Duodenal mucosa (tissue), 2 donors: ENCODE measurements at regions not wholly inside any gene's neighbourhood (a gene's known extent, or its start where the extent isn't known, plus 50 kb on each side); places are given as distances from the start of the nearest gene placed in this dataset.

ENCODE experiments used
- H3K27ac ChIP-seq: one replicate; pipeline ENCODE4 v1.7.0; 2013; ENCODE audit warnings: low read depth, low read length
- H3K27me3 ChIP-seq, 2 donors: one replicate each; pipeline ENCODE4 v1.7.0; 2013; ENCODE audit warnings: low read length in 2 of 2, control low read depth in 1 of 2; ENCODE audit not compliant: insufficient read depth in 2 of 2, control insufficient read depth in 1 of 2
- H3K36me3 ChIP-seq, 2 donors: one replicate each; pipeline ENCODE4 v1.7.0; 2013; ENCODE audit warnings: low read length in 2 of 2, control low read depth in 1 of 2; ENCODE audit not compliant: insufficient read depth in 2 of 2, control insufficient read depth in 1 of 2
- H3K4me1 ChIP-seq, 2 donors: one replicate each; pipeline ENCODE4 v1.7.0; 2013; ENCODE audit warnings: low read length in 2 of 2, control low read depth in 1 of 2; ENCODE audit not compliant: insufficient read depth in 2 of 2, control insufficient read depth in 1 of 2
- H3K4me3 ChIP-seq, 2 donors: one replicate each; pipeline ENCODE4 v1.7.0; 2013; ENCODE audit warnings: low read length in 2 of 2, low read depth in 1 of 2
- H3K9ac ChIP-seq, 2 donors: one replicate each; pipeline ENCODE4 v1.7.0; 2013; ENCODE audit warnings: low read length in 2 of 2, low read depth in 1 of 2
- H3K9me3 ChIP-seq, 2 donors: one replicate each; pipeline ENCODE4 v1.7.0; 2013; ENCODE audit warnings: low read length in 2 of 2, control low read depth in 1 of 2; ENCODE audit not compliant: control insufficient read depth in 1 of 2

DNA sequence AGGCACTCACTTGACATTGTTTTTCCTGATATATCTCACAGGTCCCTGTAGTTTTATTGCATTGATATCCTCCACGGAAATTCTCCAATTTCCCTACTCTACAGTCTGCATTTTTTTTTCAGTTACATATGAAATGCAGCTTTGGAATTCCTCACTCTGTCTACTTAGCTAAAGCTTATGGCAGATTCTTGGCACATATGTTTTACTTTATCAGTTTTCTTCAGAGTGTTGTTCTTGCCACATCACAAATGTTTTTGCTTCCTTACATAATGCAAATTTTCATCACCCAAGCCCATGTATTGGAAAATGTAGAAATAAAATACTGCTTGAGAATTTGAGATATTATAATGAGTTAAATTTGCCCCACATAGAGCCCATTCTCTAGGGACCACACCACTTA is 1895.1 kb downstream of the MRPL39 start:
- H3K27me3 ChIP-seq, result no peaks in the 10 kb centered on the region
- no peaks in the 10 kb centered on the region for H3K4me1 ChIP-seq
- no peak overlapping the region for H3K4me3 ChIP-seq
- no peaks in the 10 kb centered on the region for H3K36me3 ChIP-seq
- no peak overlapping the region for H3K27ac ChIP-seq
- peaks cover 4 to 6% of the 10 kb centered on the region in 2 donors for H3K9me3 ChIP-seq
- no peak overlapping the region for H3K9ac ChIP-seq

DNA sequence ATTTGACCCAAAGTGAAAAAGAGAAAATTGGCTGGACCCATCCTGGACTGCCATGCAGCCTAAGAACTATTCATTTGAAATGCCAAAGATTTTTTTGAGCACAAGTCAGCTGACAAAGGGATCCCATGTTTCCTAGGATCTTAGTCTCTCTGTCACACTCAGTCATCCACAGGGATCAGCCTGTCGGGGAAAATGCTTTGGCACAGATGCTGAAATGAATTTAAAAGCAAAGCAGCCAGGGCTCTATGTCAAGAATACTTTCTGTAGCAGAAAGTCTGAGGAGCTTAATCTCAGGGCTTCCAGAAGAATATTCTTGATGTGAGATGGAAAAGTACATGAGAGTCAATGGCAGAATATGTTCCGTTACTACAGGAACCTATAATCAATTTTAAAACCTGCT is 1900.8 kb downstream of the MRPL39 start:
- H3K27me3 ChIP-seq, result no peaks in the 10 kb centered on the region
- H3K4me1 ChIP-seq, result no peaks in the 10 kb centered on the region
- H3K9ac ChIP-seq, result no peak overlapping the region
- no peak overlapping the region for H3K4me3 ChIP-seq
- peaks cover 7 to 8% of the 10 kb centered on the region in 2 donors for H3K9me3 ChIP-seq
- no peak overlapping the region for H3K27ac ChIP-seq
- no peaks in the 10 kb centered on the region for H3K36me3 ChIP-seq

DNA sequence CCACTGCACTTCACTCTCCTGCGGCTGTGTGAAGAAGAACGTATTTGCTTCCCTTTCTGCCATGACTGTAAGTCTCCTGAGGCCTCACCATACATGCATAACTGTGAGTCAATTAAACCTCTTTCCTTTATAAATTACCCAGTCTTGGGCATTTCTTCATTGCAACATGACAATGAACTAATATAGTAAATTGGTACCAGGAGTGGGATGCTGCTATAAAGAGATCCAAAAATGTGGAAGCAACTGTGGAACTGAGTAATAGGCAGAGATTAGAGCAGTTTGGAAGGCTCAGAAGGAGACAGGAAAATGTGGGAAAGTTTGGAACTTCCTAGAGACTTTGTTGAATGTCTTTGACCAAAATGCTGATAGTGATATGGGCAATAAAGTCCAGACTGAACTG is 1907.9 kb downstream of the MRPL39 start:
- Histone ChIP-seq H3K9ac (no peak overlapping the region), H3K36me3 (no peaks in the 10 kb centered on the region), H3K9me3 (peaks cover 10 to 25% of the 10 kb centered on the region in 2 donors), H3K27ac (no peak overlapping the region), H3K4me3 (no peak overlapping the region), H3K27me3 (no peaks in the 10 kb centered on the region), H3K4me1 (no peaks in the 10 kb centered on the region)

DNA sequence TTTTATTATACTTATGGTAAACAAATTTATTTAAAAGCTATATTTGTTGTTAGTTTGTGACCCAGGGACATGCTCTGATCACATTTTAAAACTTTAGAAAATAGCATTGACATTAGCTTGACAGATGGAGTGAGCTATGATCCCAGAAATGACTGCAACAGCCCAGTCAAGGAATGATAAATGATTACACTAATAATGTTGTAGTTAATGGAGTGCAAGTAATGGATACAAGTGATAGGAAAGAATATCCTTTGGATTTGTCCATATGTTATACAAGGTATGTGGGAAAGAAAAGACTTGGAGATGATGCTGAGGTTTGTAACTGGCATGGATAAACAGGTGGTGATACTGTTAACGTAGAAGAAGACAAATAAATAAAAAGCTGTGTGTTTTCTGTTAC is 1908.7 kb downstream of the MRPL39 start:
- H3K9me3 ChIP-seq, result peaks cover 7 to 25% of the 10 kb centered on the region in 2 donors
- H3K27me3 ChIP-seq, result no peaks in the 10 kb centered on the region
- no peaks in the 10 kb centered on the region for H3K4me1 ChIP-seq
- H3K36me3 ChIP-seq, result no peaks in the 10 kb centered on the region
- no peak overlapping the region for H3K27ac ChIP-seq
- no peak overlapping the region for H3K4me3 ChIP-seq
- no peak overlapping the region for H3K9ac ChIP-seq

DNA sequence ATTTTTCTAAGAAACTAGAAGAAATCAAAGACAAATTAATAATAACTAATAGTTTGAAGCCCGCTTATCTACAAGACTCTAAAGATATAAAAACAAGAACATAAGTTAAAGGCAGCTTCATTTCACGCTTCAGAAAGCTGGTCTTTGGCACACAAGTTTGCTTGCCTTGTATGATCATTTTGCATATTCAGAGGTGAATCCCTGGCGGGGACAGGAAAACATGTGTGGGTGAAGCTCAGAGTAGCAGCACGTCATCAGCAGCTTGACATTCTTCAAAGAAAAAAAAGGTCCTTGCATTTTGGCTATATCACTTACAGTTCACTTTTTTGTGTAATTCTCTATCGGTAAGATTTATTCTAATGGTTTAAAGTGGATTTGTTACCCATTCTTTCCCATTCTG is 1911.8 kb downstream of the MRPL39 start:
- no peaks in the 10 kb centered on the region for H3K4me1 ChIP-seq
- H3K27me3 ChIP-seq, result no peaks in the 10 kb centered on the region
- H3K9me3 ChIP-seq, result peaks cover 5 to 19% of the 10 kb centered on the region in 2 donors
- no peak overlapping the region for H3K4me3 ChIP-seq
- H3K27ac ChIP-seq, result no peak overlapping the region
- no peaks in the 10 kb centered on the region for H3K36me3 ChIP-seq
- H3K9ac ChIP-seq, result no peak overlapping the region

DNA sequence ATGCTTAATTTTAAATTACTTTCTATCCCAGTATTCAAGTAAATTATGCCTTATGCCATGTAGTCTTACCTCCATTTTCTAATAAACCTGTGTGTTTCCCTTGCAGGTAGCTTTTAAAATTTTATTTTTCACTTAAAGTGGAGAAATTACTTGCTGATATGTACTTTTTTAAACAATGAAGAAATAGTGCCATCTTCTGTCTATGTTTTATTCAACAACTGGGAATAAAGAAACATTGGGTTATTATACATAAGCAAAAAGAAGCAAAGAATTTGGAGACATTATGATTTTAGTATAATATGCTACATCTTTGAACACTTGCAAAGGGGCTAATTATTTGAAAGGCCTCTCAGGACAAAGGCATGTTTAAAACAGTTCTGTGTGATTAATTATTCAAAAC is 1912.9 kb downstream of the MRPL39 start:
- no peaks in the 10 kb centered on the region for H3K36me3 ChIP-seq

DNA sequence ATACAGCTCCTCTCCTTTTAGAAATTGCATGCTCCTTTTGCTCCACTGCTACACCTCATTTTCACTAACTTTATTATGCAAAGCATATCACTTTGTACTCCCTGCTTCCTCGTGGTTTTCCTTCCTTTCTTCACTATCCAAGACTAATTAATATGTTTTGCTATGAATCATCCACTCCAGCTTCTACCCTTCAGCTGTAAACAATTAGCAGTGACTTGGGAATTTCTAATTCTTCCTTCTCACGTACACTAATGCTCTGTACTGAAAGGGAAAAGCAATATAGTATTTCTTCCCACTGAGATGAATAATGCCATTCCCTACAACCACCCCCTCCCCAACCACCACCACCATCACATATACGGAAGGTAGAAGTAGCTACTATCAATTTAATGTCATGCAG is 1917.0 kb downstream of the MRPL39 start:
- Histone ChIP-seq H3K4me3 (no peak overlapping the region), H3K4me1 (no peaks in the 10 kb centered on the region), H3K36me3 (no peaks in the 10 kb centered on the region), H3K27ac (no peak overlapping the region), H3K9ac (no peak overlapping the region), H3K27me3 (no peaks in the 10 kb centered on the region), H3K9me3 (peaks cover 2 to 6% of the 10 kb centered on the region in 2 donors)

More for the DNA sequence above, 1912.9 kb downstream of the MRPL39 start:
- H3K9me3 ChIP-seq, result peaks cover 3 to 13% of the 10 kb centered on the region in 2 donors
- no peaks in the 10 kb centered on the region for H3K27me3 ChIP-seq
- H3K9ac ChIP-seq, result no peak overlapping the region
- no peak overlapping the region for H3K27ac ChIP-seq
- no peak overlapping the region for H3K4me3 ChIP-seq
- H3K4me1 ChIP-seq, result no peaks in the 10 kb centered on the region

DNA sequence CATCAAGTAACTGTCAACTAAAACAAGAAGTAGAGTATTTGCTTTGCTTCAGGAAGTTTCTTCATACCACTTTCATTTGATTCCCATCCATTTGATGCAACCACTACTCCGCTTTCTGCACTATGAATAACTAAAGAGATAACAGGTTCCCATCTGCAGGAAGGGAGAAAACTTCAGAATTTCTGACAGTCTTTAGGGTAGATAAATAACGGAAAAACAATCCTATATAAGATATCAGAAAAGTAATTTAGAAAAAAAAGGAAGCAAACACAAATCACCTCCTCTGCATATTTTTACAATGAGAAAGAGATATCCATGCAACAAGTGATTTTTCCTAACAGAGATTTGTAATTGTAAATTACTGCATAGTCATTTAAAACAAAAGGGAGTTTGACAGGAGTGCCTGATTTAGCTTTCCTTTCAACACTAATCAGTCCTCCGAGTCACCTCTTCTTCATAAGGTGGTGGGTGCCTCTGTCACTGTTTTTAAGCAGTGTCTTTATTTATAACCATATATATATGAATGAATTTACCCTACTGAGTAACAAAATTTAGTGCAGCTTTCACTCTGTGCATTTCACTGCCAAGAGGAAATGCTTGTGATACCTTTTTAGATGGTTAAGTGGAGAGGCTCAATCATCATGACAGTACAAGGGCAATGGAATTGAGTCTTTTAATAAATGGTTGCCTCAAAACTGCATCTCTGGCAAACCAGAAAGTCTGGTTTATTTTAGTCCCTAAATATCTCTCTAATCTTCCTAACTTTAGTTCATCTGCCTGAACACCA is 1920.4 kb downstream of the MRPL39 start:
- no peaks in the 10 kb centered on the region for H3K4me1 ChIP-seq
- H3K9me3 ChIP-seq, result peaks cover 2 to 11% of the 10 kb centered on the region in 2 donors
- H3K36me3 ChIP-seq, result no peaks in the 10 kb centered on the region
- no peak overlapping the region for H3K27ac ChIP-seq
- H3K9ac ChIP-seq, result no peak overlapping the region
- no peaks in the 10 kb centered on the region for H3K27me3 ChIP-seq
- no peak overlapping the region for H3K4me3 ChIP-seq

DNA sequence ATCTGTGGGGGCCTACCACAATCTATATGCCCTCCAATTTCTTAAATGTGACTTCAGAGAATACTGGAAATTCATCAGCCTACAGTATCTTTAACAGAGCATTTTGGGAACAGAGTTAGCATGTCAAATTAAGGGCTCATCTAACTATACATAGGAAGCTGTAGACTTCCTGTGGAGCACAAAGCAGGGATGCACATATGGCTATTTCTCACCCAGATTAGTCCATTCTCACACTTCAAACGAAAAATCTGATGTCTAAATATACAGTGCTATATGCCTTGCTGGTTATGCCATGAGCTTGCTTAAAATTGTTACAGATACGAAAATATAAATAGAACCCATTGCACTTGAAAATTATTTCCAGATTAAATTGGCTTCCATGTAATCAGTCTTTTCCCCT is 1922.8 kb downstream of the MRPL39 start:
- Histone ChIP-seq H3K9ac (no peak overlapping the region), H3K36me3 (no peaks in the 10 kb centered on the region), H3K27ac (no peak overlapping the region), H3K9me3 (peaks cover 6 to 7% of the 10 kb centered on the region in 2 donors), H3K4me3 (no peak overlapping the region), H3K4me1 (no peaks in the 10 kb centered on the region), H3K27me3 (no peaks in the 10 kb centered on the region)

DNA sequence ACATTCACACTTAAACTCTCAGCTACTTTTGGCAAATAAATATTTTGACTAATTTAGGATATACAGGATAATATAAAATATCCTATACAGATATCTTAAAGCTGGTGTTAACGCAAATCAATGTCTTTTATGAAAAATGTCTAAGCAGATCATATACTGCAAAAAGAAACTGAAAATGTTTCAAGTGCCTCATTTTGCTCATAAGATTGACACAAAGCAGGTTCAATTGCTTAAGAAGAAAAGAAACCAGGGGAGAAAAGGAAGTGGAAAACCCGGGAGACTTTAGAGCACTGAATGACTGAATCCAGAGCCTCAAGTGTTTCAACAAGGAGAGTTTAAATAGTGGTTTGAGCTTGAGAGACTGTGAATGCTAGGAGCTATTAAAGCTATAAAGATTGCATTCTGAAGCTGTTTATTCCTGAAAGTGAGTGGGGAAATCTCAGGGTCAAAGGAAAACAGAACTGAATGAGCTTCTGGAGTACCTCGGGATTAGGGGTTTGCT is 1943.0 kb downstream of the MRPL39 start:
- H3K27me3 ChIP-seq, result no peaks in the 10 kb centered on the region
- H3K36me3 ChIP-seq, result no peaks in the 10 kb centered on the region
- no peak overlapping the region for H3K27ac ChIP-seq
- no peak overlapping the region for H3K4me3 ChIP-seq
- H3K9ac ChIP-seq, result no peak overlapping the region
- H3K4me1 ChIP-seq, result no peaks in the 10 kb centered on the region
- peaks cover 0 to 5% of the 10 kb centered on the region in 2 donors for H3K9me3 ChIP-seq
